GM12864 (cell line): ENCODE measurements at regions not wholly inside any gene's neighbourhood (a gene's known extent, or its start where the extent isn't known, plus 50 kb on each side); places are given as distances from the start of the nearest gene placed in this dataset.
"Not testable (repeated sequence)": the region's sequence is repeated elsewhere in the genome, so short reads cannot be mapped to it uniquely, and the experiment has no call there.

ENCODE experiments used
- DNase-seq: peaks from one replicate; pipeline ENCODE4 v3.0.0-alpha.2; 2011; ENCODE audit warnings: low read depth
- H3K4me3 ChIP-seq: 2 replicates; pipeline ENCODE4 v1.5.1; 2011; ENCODE audit warnings: mild to moderate bottlenecking, low read depth, low read length, control low read depth
- TF ChIP-seq, protein P1 (sequence below): IDR thresholded peaks from 2 replicates; pipeline ENCODE4 v1.5.1; 2011; ENCODE audit warnings: low read depth, mild to moderate bottlenecking, moderate library complexity, low read length, control low read depth, inconsistent platforms; ENCODE audit errors: missing control alignments

DNA sequence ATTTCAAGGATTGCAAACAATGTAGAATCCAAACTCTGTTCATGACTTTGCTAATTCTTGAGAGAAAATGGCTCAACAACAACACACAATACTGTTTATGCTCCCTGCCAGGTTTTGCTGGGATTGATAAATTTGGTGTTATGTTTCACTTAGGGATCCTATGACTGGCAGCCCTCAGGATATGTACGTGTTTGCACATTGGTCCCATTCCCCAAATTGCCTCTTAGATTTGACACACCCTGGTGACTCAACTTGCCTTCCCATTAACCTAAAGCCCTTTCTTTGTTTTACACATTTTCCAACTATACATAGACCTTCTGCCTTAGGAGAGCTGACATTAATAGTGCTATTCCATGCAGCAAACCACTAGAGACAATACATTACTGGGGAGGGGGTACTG lies 809.4 kb upstream of the AMELY start:
- no peak for DNase-seq
- TF ChIP-seq, protein P1, sequence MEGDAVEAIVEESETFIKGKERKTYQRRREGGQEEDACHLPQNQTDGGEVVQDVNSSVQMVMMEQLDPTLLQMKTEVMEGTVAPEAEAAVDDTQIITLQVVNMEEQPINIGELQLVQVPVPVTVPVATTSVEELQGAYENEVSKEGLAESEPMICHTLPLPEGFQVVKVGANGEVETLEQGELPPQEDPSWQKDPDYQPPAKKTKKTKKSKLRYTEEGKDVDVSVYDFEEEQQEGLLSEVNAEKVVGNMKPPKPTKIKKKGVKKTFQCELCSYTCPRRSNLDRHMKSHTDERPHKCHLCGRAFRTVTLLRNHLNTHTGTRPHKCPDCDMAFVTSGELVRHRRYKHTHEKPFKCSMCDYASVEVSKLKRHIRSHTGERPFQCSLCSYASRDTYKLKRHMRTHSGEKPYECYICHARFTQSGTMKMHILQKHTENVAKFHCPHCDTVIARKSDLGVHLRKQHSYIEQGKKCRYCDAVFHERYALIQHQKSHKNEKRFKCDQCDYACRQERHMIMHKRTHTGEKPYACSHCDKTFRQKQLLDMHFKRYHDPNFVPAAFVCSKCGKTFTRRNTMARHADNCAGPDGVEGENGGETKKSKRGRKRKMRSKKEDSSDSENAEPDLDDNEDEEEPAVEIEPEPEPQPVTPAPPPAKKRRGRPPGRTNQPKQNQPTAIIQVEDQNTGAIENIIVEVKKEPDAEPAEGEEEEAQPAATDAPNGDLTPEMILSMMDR: no peak
- no peak overlapping the region for H3K4me3 ChIP-seq

DNA sequence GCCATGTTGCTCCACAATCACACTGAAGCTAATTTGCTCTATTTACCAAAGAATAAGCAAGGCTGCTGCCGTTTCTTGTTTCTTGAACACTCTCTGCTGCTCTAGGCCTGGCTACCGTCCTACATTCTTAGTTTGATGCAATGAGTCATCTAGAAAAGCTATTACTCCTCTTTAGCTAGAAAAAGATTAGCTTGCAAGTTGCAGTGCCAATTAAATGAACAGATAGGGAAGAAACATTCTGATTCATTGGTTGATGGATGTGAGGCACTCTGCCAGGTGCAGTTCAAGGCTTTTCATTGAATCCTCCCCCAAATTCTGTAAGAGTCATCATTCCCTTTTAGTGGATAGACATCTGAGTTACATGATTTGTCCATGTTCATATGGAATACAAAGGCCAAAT lies 807.7 kb upstream of the AMELY start:
- no peak for DNase-seq
- H3K4me3 ChIP-seq: no peak overlapping the region
- TF ChIP-seq, protein P1: no peak

DNA sequence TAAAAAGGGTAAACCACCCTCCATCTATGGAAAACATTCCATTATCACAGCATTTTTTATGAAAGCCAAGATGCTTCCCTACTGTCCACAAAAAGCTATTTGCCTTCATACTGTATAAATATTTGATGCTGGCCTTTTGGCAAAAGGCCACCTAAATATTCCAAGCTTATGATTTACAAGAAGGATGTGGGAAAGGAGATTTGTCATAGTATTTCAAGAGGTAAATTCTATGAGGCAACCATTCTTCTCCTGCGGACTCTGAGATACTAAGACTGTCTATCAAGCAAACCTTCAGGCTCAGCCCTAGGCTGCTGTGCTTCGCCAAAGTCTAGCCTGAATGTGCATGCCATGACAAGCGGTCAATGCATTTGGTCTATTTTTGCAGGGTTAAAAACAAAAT lies 807.1 kb upstream of the AMELY start:
- no peak for DNase-seq
- H3K4me3 ChIP-seq: no peak overlapping the region
- TF ChIP-seq, protein P1: no peak

DNA sequence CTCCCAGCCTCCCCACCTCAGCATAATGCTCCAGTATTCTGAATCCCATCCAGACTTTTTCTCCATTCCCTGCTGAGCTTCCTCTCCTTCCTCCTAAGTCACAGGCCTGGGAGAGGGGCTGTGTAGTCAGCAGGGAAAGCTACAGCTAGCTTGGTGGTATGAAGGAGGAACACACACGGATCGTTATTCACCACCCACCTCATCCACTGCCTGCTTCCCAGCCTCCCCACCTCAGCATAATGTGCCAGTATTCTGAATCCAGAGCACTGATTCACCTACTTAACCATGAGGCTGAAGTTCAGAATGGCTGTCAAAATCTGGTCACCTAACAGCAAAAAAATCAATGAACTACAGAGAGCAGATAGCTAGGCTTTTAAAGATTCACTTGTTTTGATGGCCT lies 806.6 kb upstream of the AMELY start:
- no peak overlapping the region for H3K4me3 ChIP-seq
- TF ChIP-seq, protein P1: no peak
- DNase-seq: no peak

DNA sequence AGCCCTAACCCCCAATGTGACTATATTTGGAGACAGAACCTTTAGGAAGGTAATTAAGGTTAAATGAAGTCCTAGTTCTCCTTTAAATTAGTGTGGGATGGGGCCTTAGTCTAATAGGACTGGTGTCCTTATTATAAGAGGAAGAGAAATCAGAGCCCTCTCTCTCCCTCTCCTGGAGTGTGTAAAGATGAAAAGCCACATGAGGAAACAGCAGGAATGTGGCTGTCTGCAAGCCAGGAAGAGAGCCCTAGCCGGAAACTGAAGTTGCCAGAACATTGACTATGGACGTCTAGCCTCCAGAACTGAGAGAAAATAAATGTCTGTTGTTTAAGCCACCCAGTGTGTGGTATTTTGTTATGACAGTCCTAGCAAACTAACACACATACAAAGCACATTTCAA lies 802.9 kb upstream of the AMELY start:
- TF ChIP-seq, protein P1: no peak
- no peak overlapping the region for H3K4me3 ChIP-seq
- DNase-seq: no peak

DNA sequence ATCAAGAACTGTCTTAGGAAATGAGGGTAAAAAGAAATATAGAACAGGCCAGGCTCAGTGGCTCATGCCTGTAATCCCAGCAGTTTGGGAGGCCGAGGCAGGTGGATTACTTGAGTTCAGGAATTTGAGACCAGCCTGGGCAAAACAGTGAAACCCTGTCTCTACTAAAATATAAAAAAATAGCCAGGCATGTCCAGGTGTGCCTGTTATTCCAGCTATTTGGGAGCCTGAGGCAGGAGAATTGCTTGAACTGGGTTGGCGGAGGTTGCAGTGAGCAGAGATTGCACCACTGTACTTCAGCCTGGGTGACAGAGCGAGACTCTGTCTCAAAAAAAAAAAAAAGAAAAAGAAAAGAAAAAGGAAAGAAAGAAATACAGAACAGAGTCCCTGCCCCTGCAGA lies 802.2 kb upstream of the AMELY start:
- not testable (repeated sequence) for DNase-seq, H3K4me3 ChIP-seq

DNA sequence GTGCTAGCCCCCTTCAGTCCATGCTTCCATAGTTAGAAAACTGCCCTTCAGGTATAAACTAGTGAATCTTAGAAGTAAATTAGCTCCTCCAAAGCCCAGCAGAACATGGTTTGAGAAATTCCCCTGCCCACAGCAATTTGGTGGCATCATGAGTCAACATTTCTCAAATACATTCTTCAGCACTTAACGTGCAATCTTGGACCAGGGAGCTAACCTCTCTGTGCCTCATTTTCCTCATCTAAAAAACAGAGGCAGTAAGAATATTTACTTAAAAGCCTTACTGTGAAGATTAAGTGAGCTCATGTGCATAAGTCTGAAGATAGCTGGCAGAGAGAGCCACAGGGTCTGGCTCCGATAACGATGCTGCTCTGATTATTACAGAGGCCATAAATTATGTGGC lies 800.7 kb upstream of the AMELY start:
- no peak overlapping the region for H3K4me3 ChIP-seq
- DNase-seq: no peak
- TF ChIP-seq, protein P1: no peak
